Sigmoid colon (tissue), 6 donors: ENCODE measurements at regions not wholly inside any gene's neighbourhood (a gene's known extent, or its start where the extent isn't known, plus 50 kb on each side); places are given as distances from the start of the nearest gene placed in this dataset.

Experiments
- DNase-seq: peaks from one replicate; pipeline ENCODE4 v3.0.0-alpha.2; 2019
- H3K27ac ChIP-seq, 4 donors: fragments of 200-600 bp; sonication (generic); one replicate each; pipeline ENCODE4 v1.5.1; 2016 to 2019; ENCODE audit warnings: mild to moderate bottlenecking in 1 of 4
- H3K27me3 ChIP-seq, 3 donors: fragments of 200-600 bp; sonication (generic); one replicate each; pipeline ENCODE4 v1.5.1; 2019; ENCODE audit warnings: mild to moderate bottlenecking in 1 of 3
- H3K36me3 ChIP-seq, 4 donors: fragments of 200-600 bp; sonication (generic); one replicate each; pipeline ENCODE4 v1.5.1; 2016 to 2019
- H3K4me1 ChIP-seq, 4 donors: fragments of 200-600 bp; sonication (generic); one replicate each; pipeline ENCODE4 v1.5.1; 2017 to 2019
- H3K4me3 ChIP-seq, 4 donors: fragments of 200-600 bp; sonication (generic); one replicate each; pipeline ENCODE4 v1.5.1; 2017 to 2019; ENCODE audit warnings: mild to moderate bottlenecking in 2 of 4, moderate library complexity in 1 of 4
- H3K9me3 ChIP-seq, 4 donors: fragments of 200-600 bp in 3 of 4; sonication (generic) in 3 of 4; one replicate each; pipeline versions ENCODE4 v1.5.1 to v1.6.1; 2013 to 2019
- CTCF ChIP-seq, 4 experiments: fragments of 450-650 bp in 3 of 4; fragments of 200-600 bp in 1 of 4; IDR thresholded peaks; one replicate each; pipeline ENCODE4 v1.5.1; 2016 to 2019; ENCODE audit warnings: antibody characterized with exemption in 4 of 4, mild to moderate bottlenecking in 3 of 4, moderate library complexity in 2 of 4
- EP300 ChIP-seq, 4 donors: sonication (generic); formaldehyde crosslinking; IDR thresholded peaks; one replicate each; pipeline ENCODE4 v1.6.1; 2017; ENCODE audit warnings: antibody characterized with exemption in 4 of 4
- POLR2A ChIP-seq, 2 donors: fragments of 450-650 bp; IDR thresholded peaks; one replicate each; pipeline ENCODE4 v1.6.1; 2016; ENCODE audit warnings: antibody characterized with exemption in 2 of 2, mild to moderate bottlenecking in 2 of 2, moderate library complexity in 2 of 2
- POLR2AphosphoS5 ChIP-seq, 4 donors: sonication (generic); formaldehyde crosslinking; IDR thresholded peaks; one replicate each; pipeline ENCODE4 v1.6.1; 2017; ENCODE audit warnings: antibody characterized with exemption in 4 of 4
- WGBS, 2 donors: extraction: QIAGEN DNeasy Blood & Tissue Kit; methylation state at CpG; one replicate each; pipeline ENCODE4 v1.1.7; 2013; 5-methylcytosine and 5-hydroxymethylcytosine counted together
- intact Hi-C: fragments of 100-400 bp; cut with DNase I; formaldehyde crosslinking; loops from one replicate; pipeline ENCODE4 v1.15.1; 2023
- donor health status: healthy with polysubstance abuse.
- donor health status: healthy.

GRCh38 chr14:30084811-30085210 is 157.2 kb upstream of the PRKD1 start:
- Histone ChIP-seq H3K4me1 (no peaks in the 10 kb centered on the region), H3K4me3 (no peak overlapping the region), H3K27me3 (no peaks in the 10 kb centered on the region), H3K27ac (no peak overlapping the region), H3K36me3 (no peaks in the 10 kb centered on the region), H3K9me3 (peaks cover 0 to 3% (median 0%) of the 10 kb centered on the region in 4 donors)
- no peak for TF ChIP-seq CTCF (IDR thresholded peaks at IDR 0.05)
- no peak for TF ChIP-seq POLR2A (IDR thresholded peaks at IDR 0.05)
- TF ChIP-seq EP300 (IDR thresholded peaks at IDR 0.05) = no peak
- TF ChIP-seq POLR2AphosphoS5 (IDR thresholded peaks at IDR 0.05) = no peak
- 81 to 82% methylated on average over 3 of the region's 3 CpGs for WGBS, 2 donors
- DNase-seq = no peak
- intact Hi-C loops = no loop called here

DNA sequence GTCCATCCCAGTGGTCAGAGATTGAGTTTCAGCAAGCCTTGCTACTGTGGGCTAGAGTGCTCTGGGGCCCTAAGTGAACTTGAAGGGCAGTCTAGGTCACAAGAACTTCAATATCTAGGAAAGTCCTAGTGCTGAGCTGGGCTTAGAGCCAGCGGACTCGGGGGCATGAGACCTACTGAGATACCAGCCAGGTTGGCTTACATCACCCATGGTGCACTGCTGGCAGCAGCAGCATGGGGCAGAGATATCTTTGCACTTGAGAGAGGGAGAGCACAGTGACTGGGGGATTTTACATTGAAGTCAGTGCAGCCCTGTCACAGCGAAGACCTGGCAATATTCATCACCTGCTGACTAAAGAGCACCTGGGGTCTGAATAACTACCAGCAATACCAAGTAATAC is 158.3 kb upstream of the PRKD1 start:
- no peak overlapping the region for H3K27ac ChIP-seq
- no peaks in the 10 kb centered on the region for H3K27me3 ChIP-seq
- H3K4me1 ChIP-seq = no peaks in the 10 kb centered on the region
- no peak for DNase-seq
- H3K4me3 ChIP-seq = no peak overlapping the region
- TF ChIP-seq CTCF (IDR thresholded peaks at IDR 0.05) = no peak
- no peak for TF ChIP-seq EP300 (IDR thresholded peaks at IDR 0.05)
- peaks cover 0 to 3% (median 0%) of the 10 kb centered on the region in 4 donors for H3K9me3 ChIP-seq
- WGBS, 2 donors = 92 to 95% methylated on average over 3 of the region's 3 CpGs
- intact Hi-C loops = no loop called here
- no peaks in the 10 kb centered on the region for H3K36me3 ChIP-seq

DNA sequence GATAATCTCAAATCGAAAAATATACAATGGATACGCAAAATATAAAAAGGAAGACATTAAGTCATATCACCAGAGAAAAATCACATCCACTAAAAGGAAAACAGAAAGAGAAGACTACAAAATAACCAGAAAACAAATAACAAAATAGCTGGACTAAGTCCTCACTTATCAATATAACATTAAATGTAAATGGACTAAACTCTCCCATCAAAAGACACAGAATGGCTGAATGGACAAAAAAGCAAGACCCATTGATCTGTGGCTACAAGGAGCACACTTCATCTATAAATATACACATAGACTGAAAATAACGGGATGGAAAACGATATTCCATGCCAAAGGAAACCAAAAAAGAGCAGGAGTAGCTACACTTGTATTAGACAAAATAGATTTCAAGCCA is 161.0 kb upstream of the PRKD1 start:
- no peak for DNase-seq
- Histone ChIP-seq H3K27ac (no peak overlapping the region), H3K4me1 (no peaks in the 10 kb centered on the region), H3K27me3 (no peaks in the 10 kb centered on the region), H3K4me3 (no peak overlapping the region), H3K9me3 (peaks cover 0 to 7% (median 0%) of the 10 kb centered on the region in 4 donors), H3K36me3 (no peaks in the 10 kb centered on the region)
- intact Hi-C loops = no loop called here
- WGBS, 2 donors = 71 to 90% methylated on average over 4 of the region's 4 CpGs
- TF ChIP-seq EP300 (IDR thresholded peaks at IDR 0.05) (no peak), CTCF (IDR thresholded peaks at IDR 0.05) (no peak), POLR2A (IDR thresholded peaks at IDR 0.05) (no peak), POLR2AphosphoS5 (IDR thresholded peaks at IDR 0.05) (no peak)

DNA sequence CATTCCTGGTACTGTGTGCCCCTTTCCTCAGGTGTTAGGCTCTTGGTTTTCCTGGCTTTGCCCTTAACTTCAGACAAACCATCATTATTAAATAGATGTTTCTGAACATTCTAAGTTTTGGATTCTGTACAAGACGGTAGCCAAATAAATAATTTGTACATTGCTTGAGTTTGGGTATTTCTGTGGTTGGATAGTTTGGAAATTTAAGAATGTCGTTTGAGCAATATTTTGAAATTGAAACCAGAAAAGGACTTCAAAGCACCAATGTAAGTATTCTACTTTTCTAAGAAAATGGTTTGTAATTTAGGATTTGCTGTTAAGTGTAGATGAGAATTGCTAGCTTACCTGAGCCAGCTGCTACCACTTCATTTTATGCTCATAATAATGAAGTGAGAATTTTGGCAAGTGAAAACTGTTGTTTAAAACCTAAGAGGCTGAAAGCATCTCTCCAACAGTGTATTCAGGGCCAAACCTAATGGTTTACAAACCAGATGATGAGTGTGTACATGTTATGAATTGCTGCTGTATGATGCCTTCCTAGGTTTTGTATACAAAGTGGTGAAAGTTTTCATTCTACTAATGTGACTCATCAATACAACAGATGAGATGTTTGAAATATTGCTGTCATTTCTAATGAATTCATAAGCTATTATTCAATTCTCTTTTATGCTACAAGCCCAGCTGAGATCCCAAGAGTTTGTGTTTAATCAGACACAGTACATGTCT is 181.5 kb upstream of the PRKD1 start:
- H3K4me1 ChIP-seq = no peaks in the 10 kb centered on the region
- H3K9me3 ChIP-seq = peaks cover 0 to 2% (median 0%) of the 10 kb centered on the region in 4 donors
- TF ChIP-seq CTCF (IDR thresholded peaks at IDR 0.05) = no peak
- TF ChIP-seq POLR2A (IDR thresholded peaks at IDR 0.05) = no peak
- TF ChIP-seq EP300 (IDR thresholded peaks at IDR 0.05) = no peak
- no peak for TF ChIP-seq POLR2AphosphoS5 (IDR thresholded peaks at IDR 0.05)
- H3K27me3 ChIP-seq = no peaks in the 10 kb centered on the region
- no peak overlapping the region for H3K27ac ChIP-seq
- intact Hi-C loops = no loop called here
- no peaks in the 10 kb centered on the region for H3K36me3 ChIP-seq
- no peak overlapping the region for H3K4me3 ChIP-seq
- 63 to 75% methylated on average over 2 of the region's 2 CpGs for WGBS, 2 donors
- DNase-seq = no peak

DNA sequence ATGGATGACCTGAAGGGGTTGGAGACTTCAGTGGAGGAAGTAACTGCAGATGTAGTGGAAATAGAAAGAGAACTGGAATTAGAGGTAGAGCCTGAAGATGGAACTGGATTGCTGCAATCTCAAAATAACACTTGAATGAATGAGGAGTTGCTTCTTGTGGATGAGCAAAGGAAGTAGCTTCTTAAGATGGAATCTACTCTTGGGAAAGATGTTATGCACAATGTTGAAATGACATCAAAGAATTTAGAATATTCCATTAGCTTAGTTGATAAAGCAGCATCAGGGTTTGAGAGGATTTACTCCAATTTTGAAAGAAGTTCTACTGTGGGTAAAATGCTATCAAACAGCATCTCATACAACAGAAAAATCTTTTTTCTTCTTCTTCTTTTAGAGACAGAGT is 186.4 kb upstream of the PRKD1 start:
- Histone ChIP-seq H3K4me1 (no peaks in the 10 kb centered on the region), H3K36me3 (no peaks in the 10 kb centered on the region), H3K27me3 (no peaks in the 10 kb centered on the region), H3K27ac (no peak overlapping the region), H3K9me3 (no peaks in the 10 kb centered on the region), H3K4me3 (no peak overlapping the region)
- intact Hi-C loops = no loop called here
- TF ChIP-seq POLR2A (IDR thresholded peaks at IDR 0.05) = no peak
- TF ChIP-seq EP300 (IDR thresholded peaks at IDR 0.05) = no peak
- TF ChIP-seq CTCF (IDR thresholded peaks at IDR 0.05) = no peak
- TF ChIP-seq POLR2AphosphoS5 (IDR thresholded peaks at IDR 0.05) = no peak
- DNase-seq = no peak
